ENCODE measurements at regions not wholly inside any gene's neighbourhood (a gene's known extent, or its start where the extent isn't known, plus 50 kb on each side); places are given as distances from the start of the nearest gene placed in this dataset.

DNA sequence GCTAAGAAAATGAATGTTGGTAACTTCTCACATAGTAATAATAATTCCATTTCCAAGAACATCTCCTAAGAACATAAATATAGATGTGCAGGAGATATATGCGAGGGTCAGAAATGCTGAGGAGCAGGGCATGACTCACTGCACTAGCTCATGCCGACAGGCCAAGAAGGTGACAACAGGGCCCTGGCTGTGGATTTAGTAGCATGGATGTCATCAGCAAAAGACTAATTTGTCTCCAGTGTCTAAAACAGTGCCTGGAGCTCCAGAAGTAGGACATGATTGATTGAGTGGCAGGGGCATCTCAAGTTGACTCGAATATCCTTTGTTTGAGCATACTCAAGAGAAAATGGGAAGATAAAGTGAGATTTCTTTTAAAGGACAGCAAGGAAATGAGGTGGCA lies 207.0 kb upstream of the FOXA2 start:
- DNase-seq (ENCODE audit: low read depth in 2 of 2): no peak

DNA sequence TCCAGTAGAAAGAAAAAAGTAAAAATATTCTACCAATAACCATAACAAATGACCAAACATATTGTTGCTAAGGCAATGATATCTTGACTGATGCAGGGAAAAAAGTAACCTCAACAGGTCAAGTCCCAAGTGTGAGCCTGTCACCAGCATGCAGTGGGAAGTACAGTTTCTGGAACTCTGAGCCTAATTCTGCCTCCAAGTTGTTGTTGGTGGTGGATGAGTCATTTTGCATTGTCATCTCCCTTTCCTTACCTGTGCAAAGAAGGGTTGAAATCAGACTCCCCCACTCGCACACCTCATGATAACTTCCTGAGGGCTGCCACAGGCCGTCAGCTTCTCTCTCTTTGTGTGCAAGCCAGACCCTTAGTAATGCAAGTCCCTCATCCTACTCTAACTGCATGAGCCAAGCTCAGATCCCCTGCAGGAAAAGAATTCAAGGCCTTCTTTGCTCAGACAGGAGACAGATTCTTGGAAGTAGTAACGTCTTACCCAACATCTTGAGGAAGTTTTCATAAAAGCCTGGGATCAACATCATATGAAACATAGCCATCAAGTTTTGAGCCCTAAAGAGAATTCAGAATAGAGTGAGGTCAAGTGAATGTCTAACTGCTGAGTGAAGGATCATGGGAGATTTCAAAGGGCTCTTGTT lies 207.6 kb upstream of the FOXA2 start:
- DNase-seq (ENCODE audit: low read depth in 2 of 2): no peak

DNA sequence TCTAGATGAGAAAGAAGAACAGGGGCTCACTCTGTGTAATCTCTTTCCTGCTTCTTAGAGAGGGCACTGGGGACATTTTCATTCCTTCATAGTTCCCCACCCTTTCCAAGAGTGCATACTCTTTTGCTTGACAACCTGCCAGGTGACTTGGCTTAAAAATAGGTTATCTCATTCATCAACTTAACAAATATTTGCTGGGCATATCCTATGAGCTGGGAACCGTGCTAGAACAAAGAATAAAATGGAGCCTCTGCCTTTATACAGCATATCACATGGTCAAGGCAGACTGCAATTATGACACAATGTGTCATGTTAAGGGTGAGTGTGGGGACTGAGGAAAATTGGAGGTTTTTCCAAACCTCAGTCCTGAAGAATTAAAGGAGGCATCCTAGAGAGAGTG lies 209.8 kb upstream of the FOXA2 start:
- no peak for DNase-seq (ENCODE audit: low read depth in 2 of 2)

DNA sequence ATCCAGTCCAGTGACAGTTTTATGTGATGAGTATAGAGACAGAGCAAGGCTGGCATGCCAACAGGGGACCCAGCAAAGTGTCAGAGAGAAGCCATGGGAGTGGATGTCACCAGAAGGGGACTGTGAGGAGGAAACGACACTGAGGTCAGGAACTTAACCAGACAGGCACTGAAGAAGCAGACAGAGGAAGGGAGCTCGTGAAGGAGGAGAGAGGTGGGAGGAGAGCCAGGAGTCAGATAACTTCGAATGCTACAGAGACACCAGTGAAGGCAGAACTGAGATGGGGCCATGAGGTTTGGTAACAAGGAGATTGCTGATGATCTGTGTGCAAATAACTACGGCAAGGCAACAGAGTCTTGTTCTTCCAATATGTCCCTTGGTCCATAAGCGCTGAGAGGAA lies 211.1 kb upstream of the FOXA2 start:
- no peak for DNase-seq (ENCODE audit: low read depth in 2 of 2)

DNA sequence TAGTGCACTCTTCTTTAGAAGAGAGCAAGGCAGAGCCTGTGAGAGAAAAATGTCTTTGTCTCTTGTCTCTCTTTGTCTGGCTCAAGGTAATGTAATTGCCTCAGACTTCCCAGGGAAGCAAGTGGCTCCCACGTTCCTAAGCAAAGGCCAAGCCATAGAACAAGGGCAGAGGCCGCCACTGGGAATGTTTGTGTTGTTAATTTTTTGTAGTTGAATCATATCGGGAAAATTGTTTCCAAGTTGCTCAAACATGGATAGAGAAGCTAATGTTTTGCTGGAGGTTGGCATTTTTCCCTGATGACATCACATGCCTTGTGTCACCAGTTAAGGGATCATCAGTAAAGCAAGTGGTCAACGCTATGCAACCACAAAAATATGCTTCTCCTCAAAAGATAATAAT lies 211.5 kb upstream of the FOXA2 start:
- DNase-seq (ENCODE audit: low read depth in 2 of 2): no peak

DNA sequence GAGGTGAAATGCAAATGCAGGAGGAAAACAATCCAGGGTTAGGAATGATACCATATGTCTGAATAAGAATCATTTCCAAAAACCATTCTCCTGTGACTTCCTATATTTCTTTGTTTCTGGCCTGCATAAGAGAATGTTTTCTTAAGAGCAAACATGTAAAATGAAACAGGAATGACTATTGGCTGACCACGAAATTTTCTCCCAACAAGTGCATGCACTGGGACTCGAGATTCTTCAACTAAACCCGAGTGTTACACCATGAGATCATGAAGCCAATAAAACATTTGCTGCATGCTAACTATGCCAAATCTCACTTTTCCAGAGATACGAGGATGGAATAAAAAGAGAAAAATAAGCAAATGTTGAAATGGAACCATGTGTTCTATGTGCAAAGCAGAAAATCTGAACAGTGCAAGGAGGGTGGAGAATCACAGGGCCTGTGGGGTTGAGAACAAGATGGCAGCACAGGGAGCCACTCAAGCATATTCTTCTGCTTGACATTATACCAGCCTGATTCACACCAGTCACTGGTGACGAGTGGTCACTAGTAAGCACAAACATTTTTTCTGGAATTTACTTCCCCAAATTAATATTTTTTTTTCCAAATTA lies 212.2 kb upstream of the FOXA2 start:
- no peak for DNase-seq (ENCODE audit: low read depth in 2 of 2)

DNA sequence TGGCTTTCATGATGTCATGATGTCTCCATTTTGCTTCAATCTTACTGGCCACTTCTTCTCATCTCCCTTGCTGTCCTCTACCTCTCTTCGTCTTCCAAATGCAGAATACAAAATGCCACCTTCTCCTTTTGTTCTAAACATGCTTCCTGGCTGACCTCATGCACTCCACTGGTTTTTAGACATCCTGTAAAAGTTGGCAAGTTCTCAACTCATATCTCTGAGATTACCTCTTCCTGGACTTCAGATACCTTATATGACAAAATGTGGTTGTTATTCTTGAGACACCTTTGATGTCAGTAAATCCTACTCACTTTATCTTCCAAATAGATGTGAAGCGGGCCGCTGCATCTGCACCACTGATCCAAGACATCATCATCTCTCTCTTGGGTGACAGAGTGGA lies 212.7 kb upstream of the FOXA2 start:
- DNase-seq (ENCODE audit: low read depth in 2 of 2): no peak

DNA sequence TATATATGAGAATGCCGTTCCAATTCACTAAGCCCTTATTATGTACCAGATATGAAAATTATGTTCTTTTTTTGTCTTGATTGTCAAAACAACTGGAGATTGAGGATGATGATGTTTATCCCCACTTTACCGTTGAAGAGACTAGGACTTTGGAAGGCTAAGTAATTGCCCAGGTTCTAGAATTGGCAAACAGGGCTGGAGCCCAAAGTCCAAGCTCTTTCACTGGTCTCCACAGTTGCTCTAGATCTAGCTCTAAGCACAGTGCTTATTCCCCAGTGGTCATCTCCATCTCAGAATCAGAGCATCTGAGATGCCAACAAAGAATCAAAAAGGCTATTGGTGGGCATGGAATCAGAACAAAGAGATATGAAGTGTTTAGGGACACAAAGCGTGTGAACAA lies 215.3 kb upstream of the FOXA2 start:
- no peak for DNase-seq (ENCODE audit: low read depth in 2 of 2)

DNA sequence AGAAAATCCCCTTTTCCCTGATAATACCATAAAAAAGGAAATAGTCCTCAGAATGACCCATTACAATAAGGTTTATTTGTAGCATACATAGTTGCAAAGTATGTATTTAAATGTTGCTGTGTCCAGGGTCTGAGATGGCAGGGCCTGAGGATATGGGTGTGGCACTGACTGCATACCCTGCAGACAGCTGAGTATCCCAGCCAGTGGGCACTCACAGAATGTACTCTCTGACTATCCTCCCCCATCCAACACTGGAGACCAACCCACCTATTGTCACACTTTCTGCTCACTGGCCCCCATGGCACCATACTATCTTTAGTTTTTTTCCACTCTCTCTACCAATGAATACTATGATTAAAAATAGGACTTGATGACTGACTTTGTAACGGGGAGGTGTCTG lies 215.8 kb upstream of the FOXA2 start:
- DNase-seq (ENCODE audit: low read depth in 2 of 2): no peak

DNA sequence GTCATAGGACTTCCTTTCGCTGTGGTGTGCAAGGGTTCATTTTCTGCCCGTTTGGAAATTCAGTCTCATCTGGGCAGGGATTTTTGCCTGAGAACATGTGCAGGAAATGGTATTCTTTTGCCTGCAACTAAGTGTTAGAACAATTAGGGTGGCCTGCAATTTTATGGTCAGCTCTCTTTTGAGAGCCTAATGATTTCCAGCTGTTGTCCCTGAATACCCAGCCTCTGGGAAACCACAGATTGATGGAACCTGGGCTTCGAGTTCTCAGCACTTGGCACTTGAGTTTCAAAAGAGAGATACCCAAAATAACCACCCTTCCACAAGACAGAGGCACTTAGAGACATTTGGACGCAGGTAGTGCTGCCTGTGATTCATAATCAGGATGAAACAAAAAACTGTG lies 217.2 kb upstream of the FOXA2 start:
- no peak for DNase-seq (ENCODE audit: low read depth in 2 of 2)

DNA sequence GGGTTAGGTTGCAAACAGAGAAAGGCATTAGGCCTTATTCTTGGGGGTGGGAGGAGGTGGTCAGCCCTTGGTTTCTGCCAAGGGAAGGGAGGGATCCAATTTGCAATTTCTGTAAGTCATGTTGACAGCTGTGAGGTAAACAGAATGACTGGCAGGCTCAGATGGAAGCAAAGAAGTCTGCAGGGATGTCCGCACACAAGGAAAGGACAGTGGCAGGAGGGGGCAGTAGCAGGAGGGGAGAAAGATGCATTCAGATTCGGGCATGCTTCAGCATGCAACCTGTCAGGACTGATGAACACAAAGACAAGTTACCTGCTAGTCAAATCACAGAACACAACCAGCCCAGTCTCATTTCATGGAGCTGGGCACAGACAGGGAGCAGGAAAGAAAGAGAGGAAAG lies 217.9 kb upstream of the FOXA2 start:
- DNase-seq (ENCODE audit: low read depth in 2 of 2): no peak

DNA sequence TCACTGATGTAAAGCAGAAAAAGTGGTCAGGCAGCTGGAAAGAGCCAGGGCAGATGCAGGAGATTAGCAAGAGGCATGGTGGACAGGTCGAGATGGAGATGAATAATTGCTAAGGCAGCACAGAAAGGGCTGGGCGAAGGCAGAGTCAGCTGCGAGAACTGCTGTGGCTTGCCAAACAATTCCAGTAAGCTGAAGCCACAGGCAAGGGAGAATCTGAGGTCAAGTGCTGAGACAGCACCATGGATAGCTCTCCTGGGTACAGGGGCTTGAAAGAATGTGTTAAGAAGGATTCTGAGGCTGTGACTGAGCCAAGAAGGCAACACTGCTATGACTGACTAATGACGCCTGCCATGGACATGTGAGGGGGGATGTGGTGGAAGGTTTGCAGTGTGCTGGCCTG lies 220.8 kb upstream of the FOXA2 start:
- DNase-seq (ENCODE audit: low read depth in 2 of 2): no peak

DNA sequence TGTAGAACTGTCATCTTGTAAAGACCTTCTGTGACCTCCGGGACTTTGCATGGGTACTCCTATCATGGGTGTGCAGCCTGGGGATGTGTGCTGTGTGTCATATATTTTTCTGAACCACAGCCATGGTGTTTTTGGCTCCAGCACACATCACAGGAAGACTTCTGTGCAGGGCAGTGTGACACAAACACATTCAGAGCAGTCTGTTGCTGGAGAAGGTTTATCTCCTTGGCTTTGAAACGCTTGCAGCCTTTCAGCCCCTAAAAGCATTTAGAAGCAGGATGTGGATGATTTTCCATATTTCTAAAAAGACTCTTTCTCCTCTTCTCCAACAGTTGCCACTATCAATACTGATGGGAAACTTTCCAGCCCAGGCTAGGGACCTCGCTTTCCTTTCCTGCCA lies 221.6 kb upstream of the FOXA2 start:
- DNase-seq (ENCODE audit: low read depth in 2 of 2): no peak

DNA sequence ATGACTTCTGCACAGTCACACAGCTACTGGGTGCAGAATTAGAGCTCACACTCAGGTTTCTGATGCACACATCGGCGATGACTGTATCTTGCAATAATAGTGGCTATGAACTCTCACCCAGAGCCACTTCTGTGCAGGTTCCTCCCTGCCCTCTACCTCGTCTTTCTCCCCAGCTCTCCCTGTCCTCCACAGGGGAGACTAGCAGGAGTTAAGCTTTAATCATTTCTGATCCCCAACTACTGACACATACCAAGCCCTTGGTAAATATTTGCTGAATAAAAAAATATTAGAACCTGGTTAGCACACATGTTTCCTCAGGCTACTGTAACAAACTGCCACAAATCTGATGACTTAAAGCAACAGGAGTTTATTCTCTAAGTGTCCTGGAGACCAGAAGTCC lies 222.7 kb upstream of the FOXA2 start:
- no peak for DNase-seq (ENCODE audit: low read depth in 2 of 2)

DNA sequence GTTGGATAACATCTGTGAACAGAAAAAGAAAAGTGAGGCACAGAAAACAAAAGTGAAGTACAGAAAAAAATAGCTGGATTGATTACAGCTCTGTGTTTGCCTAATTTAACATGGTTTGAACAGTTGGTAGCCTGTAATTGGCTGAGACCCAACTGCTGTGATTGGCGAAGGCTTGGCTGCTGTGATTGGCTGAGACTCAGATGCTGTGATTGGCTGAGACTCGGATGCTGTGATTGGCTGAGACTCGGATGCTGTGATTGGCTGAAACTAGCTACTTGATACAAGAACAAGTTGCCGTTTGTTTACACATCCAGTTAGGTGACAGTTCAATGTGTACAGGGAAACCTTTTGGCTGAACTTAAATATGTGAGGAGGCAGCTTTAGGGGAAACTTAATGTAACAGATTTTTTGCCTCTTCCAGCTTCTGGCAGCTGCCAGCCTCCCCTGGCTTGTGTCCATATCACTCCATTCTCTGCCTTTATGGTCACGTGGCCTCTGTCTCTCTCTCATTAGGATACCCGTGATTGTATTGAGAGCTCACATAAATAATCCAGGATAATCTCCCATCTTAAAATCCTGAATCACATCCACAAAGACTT lies 223.4 kb upstream of the FOXA2 start:
- no peak for DNase-seq (ENCODE audit: low read depth in 2 of 2)

DNA sequence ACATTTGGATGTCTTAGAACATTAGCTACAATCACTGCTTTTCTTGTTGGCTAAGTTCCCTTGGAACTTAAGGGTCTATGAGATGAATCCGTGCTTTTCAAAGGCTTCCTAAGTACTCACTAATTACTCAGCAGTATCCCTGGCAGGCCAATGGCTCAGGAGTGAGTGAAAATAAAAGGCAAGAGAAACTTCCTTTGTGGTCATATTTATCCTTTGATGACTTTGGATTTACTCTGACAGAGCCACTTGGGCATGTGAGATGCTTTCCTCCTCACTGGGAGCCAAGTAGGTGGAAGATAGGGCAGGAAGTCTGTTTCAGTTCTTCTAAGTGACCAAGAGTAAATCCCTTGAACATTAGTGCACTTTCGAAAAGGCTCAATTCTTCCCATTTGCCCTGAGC lies 224.3 kb upstream of the FOXA2 start:
- DNase-seq (ENCODE audit: low read depth in 2 of 2): no peak

DNA sequence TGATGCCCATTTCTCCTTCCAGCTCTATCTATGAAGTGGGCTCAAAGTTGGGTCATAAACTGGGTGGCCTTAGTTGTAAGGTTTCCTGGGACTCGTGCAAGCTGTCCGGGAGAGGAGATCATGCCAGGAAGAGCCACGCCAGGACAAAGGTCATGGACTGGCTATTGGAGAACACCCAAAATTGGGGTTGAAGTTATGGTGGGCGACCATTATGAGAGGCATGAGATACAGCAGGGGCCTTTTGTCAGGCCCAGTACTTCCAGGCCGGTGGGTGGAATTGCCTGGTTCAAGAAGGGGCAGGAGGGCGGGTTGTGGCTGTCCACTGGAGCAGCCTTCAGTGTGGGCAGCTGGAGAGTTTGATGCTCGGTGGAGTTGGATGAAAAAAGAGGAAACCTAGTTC lies 225.1 kb upstream of the SSTR4 start:
- no peak for DNase-seq (ENCODE audit: low read depth in 2 of 2)

DNA sequence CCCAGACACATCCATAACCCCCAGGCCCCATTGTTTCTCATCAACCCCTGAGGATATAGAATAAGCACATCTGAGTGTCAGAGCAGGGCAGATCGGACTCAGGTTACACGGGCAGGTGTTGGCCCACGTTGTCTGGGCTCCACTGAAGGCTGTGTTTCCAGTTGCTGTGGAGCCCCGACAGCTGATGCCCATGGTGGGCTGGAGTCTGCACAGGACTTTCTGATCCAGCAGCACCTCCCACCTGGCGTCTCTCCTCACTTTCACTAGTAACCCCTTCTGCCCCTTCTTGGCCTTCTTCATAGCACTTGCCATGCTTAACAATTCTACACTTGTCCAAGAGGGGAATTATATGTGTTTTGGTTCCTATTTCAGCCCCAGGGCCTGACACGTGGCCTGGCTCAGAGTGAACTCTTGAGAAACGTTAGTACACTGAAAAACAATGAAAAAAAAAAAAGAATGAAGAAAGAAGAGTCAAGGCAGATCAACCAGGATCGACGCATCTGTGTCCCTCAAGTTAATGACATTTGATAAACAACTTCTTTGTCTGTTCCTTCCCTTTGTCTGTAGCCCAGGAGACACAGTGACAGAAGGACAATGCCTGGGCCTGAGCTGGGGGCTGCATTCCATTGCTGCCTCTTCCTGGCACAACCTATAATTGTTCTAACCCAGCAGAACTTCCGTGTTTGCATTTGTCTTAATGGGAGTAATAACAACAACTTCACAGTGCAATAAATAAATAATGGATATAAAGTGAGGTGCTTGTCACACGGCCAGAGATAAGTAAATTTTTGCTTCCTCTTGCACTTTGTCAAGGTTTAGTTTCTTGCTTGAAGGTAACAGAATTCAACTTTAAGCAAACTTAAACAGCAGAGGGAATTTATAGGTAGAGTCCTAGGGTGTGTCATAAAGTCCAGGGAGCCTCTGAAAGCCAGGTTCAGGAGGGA lies 224.2 kb upstream of the SSTR4 start:
- DNase-seq (ENCODE audit: low read depth in 2 of 2): no peak

DNA sequence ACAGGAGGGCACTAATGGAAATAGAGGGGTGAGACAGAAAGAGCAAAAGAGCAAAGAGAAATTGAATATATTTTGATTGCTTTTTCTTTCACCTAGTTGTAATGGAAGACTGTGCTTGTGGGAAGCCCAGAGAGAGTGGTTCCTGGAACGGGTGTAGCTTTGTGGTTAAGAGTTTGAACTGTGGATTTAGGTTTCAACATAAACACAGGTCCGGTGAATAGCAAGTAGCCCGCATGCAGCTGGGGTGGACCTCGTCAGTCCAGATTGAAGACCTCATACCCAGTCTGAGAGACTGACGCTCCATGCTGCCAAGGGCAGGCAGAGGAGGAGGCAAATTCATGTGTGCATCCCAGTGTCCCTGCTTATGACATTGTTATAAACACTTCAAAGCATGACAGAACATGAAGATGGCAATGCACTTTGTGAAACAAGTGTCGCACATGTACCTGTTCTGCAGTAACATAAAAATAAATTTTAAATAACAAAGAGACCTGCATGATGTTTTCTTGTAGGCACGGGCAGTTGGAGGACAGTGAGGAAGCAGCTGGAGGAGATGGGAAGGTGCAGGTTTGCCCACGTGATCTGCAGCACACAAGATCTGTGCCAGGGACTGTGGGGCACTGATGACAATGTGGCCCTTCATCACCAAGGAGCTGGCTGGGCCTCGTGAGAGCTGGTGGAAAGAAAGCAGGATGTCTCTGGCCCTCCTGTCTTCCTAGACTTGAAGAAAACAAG lies 220.5 kb upstream of the SSTR4 start:
- DNase-seq (ENCODE audit: low read depth in 2 of 2): no peak

DNA sequence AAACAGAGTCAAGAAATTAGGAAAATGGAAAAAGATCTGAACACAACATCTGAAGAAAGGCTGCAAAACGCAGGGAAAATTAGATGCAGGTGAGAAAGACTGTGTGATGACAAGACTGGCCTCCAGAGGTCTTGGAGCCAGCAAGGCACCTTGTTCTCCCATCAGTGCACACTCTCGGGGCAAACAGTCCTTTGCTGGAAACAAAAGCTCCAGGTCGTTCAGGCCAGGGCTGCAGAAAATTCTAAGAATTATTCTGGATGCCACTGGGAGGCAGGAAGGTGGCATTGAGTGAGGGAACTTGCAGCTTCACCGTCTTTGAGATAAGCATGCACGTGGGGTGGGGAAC lies 219.9 kb upstream of the SSTR4 start:
- no peak for DNase-seq (ENCODE audit: low read depth in 2 of 2)

DNA sequence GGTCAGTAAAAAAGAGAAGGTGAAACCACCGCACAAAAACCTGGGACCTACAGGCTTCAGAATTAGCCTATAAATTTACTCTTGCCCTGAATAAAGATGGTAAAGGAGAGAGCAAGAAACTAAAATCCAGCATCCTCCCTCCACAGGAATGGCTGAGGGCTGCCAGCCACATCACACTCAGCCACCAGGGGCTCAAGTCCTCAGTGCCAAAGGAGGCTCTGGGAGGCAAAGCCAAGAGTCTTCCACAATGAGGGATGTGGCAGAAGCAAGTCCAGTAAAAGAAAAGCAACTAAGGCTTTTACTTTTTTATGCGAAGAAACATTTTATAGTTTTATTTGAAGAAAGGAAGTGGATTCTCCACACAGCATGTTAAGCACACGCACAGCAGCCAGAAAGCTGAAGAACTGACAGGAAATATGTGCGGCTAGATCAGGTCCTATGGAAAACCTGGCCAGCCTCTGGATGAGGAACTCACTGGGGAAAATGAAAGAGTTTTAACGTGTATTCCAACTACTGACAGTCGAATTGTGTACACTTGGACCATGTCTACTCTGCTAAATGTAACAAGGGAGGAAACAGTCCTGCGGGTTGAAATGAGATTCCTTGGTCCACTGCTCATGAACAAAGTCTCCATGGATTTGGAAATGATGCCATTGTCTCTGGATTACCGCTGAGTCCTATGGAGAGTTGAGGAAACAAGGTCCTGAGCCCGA lies 219.4 kb upstream of the SSTR4 start:
- no peak for DNase-seq (ENCODE audit: low read depth in 2 of 2)
